ENCODE measurements at regions not wholly inside any gene's neighbourhood (a gene's known extent, or its start where the extent isn't known, plus 50 kb on each side); places are given as distances from the start of the nearest gene placed in this dataset.

- Histone ChIP-seq H3K4me2 (ENCODE audit: low read length) (no peak overlapping the region), H3K4me1 (ENCODE audit: insufficient read depth, low read length) (no peaks in the 10 kb centered on the region), H3K27me3 (ENCODE audit: insufficient read depth, low read length) (no peaks in the 10 kb centered on the region), H3K36me3 (ENCODE audit: insufficient read depth, low read length) (no peaks in the 10 kb centered on the region), H3K4me3 (ENCODE audit: insufficient read depth, low read depth, low read length) (no peak overlapping the region), H3K9ac (ENCODE audit: low read length) (no peak overlapping the region), H3K9me3 (ENCODE audit: insufficient read depth, low read depth, low read length) (no peaks in the 10 kb centered on the region), H3K79me2 (ENCODE audit: insufficient read depth, low read length) (no peaks in the 10 kb centered on the region), H2AFZ (ENCODE audit: low read depth, low read length) (no peak overlapping the region), H4K20me1 (ENCODE audit: insufficient read depth, low read length) (no peaks in the 10 kb centered on the region), H3K27ac (ENCODE audit: low read depth, low read length) (no peak overlapping the region)
- FAIRE-seq (no peak), DNase-seq (ENCODE audit: low read depth) (no peak)
- Mint-ChIP-seq H3K27me3 (ENCODE audit: low read depth, unreplicated experiment) (peaks cover 40% of the 10 kb centered on the region), H3K4me1 (ENCODE audit: low read depth, unreplicated experiment) (peaks cover 9% of the 10 kb centered on the region), H3K9me3 (ENCODE audit: unreplicated experiment) (peaks cover 4% of the 10 kb centered on the region), H3K27ac (ENCODE audit: unreplicated experiment) (no peak overlapping the region), H3K4me3 (ENCODE audit: unreplicated experiment) (no peak overlapping the region), H3K36me3 (ENCODE audit: low read depth, unreplicated experiment) (no peaks in the 10 kb centered on the region)
- TF ChIP-seq CTCF (IDR thresholded peaks at IDR 0.05; ENCODE audit: insufficient read depth, low read depth, low read length) (no peak), EZH2 (IDR thresholded peaks at IDR 0.05; ENCODE audit: insufficient read depth, low read length) (no peak)
Measured at GRCh38 chr2:15688924-15689568, 97.4 kb downstream of the DDX1 start.

- H3K79me2 ChIP-seq (ENCODE audit: insufficient read depth, low read length) = no peaks in the 10 kb centered on the region
- no peaks in the 10 kb centered on the region for H3K36me3 Mint-ChIP-seq (ENCODE audit: low read depth, unreplicated experiment)
- peaks cover 9% of the 10 kb centered on the region for H3K4me1 Mint-ChIP-seq (ENCODE audit: low read depth, unreplicated experiment)
- H3K27ac Mint-ChIP-seq (ENCODE audit: unreplicated experiment) = no peak overlapping the region
- no peaks in the 10 kb centered on the region for H3K9me3 ChIP-seq (ENCODE audit: insufficient read depth, low read depth, low read length)
- H3K4me2 ChIP-seq (ENCODE audit: low read length) = no peak overlapping the region
- peaks cover 4% of the 10 kb centered on the region for H3K9me3 Mint-ChIP-seq (ENCODE audit: unreplicated experiment)
- no peak overlapping the region for H3K9ac ChIP-seq (ENCODE audit: low read length)
- FAIRE-seq (no peak), DNase-seq (ENCODE audit: low read depth) (no peak)
- TF ChIP-seq CTCF (IDR thresholded peaks at IDR 0.05; ENCODE audit: insufficient read depth, low read depth, low read length) (no peak), EZH2 (IDR thresholded peaks at IDR 0.05; ENCODE audit: insufficient read depth, low read length) (no peak)
- peaks cover 38% of the 10 kb centered on the region for H3K27me3 Mint-ChIP-seq (ENCODE audit: low read depth, unreplicated experiment)
- no peak overlapping the region for H3K27ac ChIP-seq (ENCODE audit: low read depth, low read length)
- no peaks in the 10 kb centered on the region for H3K36me3 ChIP-seq (ENCODE audit: insufficient read depth, low read length)
- no peak overlapping the region for H2AFZ ChIP-seq (ENCODE audit: low read depth, low read length)
- no peaks in the 10 kb centered on the region for H3K4me1 ChIP-seq (ENCODE audit: insufficient read depth, low read length)
- H3K4me3 Mint-ChIP-seq (ENCODE audit: unreplicated experiment) = no peak overlapping the region
- H4K20me1 ChIP-seq (ENCODE audit: insufficient read depth, low read length) = no peaks in the 10 kb centered on the region
- no peak overlapping the region for H3K4me3 ChIP-seq (ENCODE audit: insufficient read depth, low read depth, low read length)
- H3K27me3 ChIP-seq (ENCODE audit: insufficient read depth, low read length) = no peaks in the 10 kb centered on the region
Measured at GRCh38 chr2:15689654-15690053, 98.0 kb downstream of the DDX1 start.

- peaks cover 9% of the 10 kb centered on the region for H3K4me1 Mint-ChIP-seq (ENCODE audit: low read depth, unreplicated experiment)
- Histone ChIP-seq H3K79me2 (ENCODE audit: insufficient read depth, low read length) (no peaks in the 10 kb centered on the region), H4K20me1 (ENCODE audit: insufficient read depth, low read length) (no peaks in the 10 kb centered on the region), H3K4me3 (ENCODE audit: insufficient read depth, low read depth, low read length) (no peak overlapping the region), H3K27me3 (ENCODE audit: insufficient read depth, low read length) (no peaks in the 10 kb centered on the region), H3K36me3 (ENCODE audit: insufficient read depth, low read length) (no peaks in the 10 kb centered on the region), H3K27ac (ENCODE audit: low read depth, low read length) (no peak overlapping the region), H3K4me1 (ENCODE audit: insufficient read depth, low read length) (no peaks in the 10 kb centered on the region), H2AFZ (ENCODE audit: low read depth, low read length) (no peak overlapping the region), H3K9me3 (ENCODE audit: insufficient read depth, low read depth, low read length) (no peaks in the 10 kb centered on the region), H3K9ac (ENCODE audit: low read length) (no peak overlapping the region), H3K4me2 (ENCODE audit: low read length) (no peak overlapping the region)
- no peak overlapping the region for H3K27ac Mint-ChIP-seq (ENCODE audit: unreplicated experiment)
- no peak for FAIRE-seq
- DNase-seq (ENCODE audit: low read depth) = no peak
- no peaks in the 10 kb centered on the region for H3K36me3 Mint-ChIP-seq (ENCODE audit: low read depth, unreplicated experiment)
- H3K9me3 Mint-ChIP-seq (ENCODE audit: unreplicated experiment) = peaks cover 9% of the 10 kb centered on the region
- H3K4me3 Mint-ChIP-seq (ENCODE audit: unreplicated experiment) = no peak overlapping the region
- TF ChIP-seq CTCF (IDR thresholded peaks at IDR 0.05; ENCODE audit: insufficient read depth, low read depth, low read length) (no peak), EZH2 (IDR thresholded peaks at IDR 0.05; ENCODE audit: insufficient read depth, low read length) (no peak)
- peaks cover 40% of the 10 kb centered on the region for H3K27me3 Mint-ChIP-seq (ENCODE audit: low read depth, unreplicated experiment)
Measured at GRCh38 chr2:15691586-15692310, 100.1 kb downstream of the DDX1 start.

Measured in astrocyte (in vitro differentiated cells and primary cell).